CD4-positive, CD25-positive, alpha-beta regulatory T cell (primary cell): ENCODE measurements at regions not wholly inside any gene's neighbourhood (a gene's known extent, or its start where the extent isn't known, plus 50 kb on each side); places are given as distances from the start of the nearest gene placed in this dataset.

Experiments used
- ATAC-seq, 2 donors: fragments of 150-1000 bp; cut with Tn5 transposase; one replicate each; pipeline ENCODE4 v1.10.0; 2021; ENCODE audit warnings: low read depth in 2 of 2, moderate number of reproducible peaks in 2 of 2, moderate library complexity in 1 of 2
- DNase-seq, 3 donors: peaks; one replicate each; pipeline versions ENCODE4 v3.0.0 to v3.0.0-alpha.2; 2012 to 2022; ENCODE audit warnings: mixed read lengths in 1 of 3
- H3K27ac ChIP-seq: one replicate; pipeline ENCODE4 v1.7.0; 2013; ENCODE audit warnings: mild to moderate bottlenecking, low read length; ENCODE audit not compliant: insufficient read depth, poor library complexity, severe bottlenecking
- H3K27me3 ChIP-seq: one replicate; pipeline ENCODE4 v1.7.0; 2013; ENCODE audit warnings: low read length; ENCODE audit not compliant: control insufficient read depth, insufficient read depth
- H3K36me3 ChIP-seq: one replicate; pipeline ENCODE4 v1.7.0; 2013; ENCODE audit warnings: mild to moderate bottlenecking, low read length, moderate library complexity; ENCODE audit not compliant: control insufficient read depth, insufficient read depth
- H3K4me1 ChIP-seq: 2 replicates; pipeline ENCODE4 v1.7.0; 2013; ENCODE audit warnings: mild to moderate bottlenecking, low read length; ENCODE audit not compliant: insufficient read depth, control insufficient read depth, poor library complexity, severe bottlenecking
- H3K4me3 ChIP-seq: one replicate; pipeline ENCODE4 v1.7.0; 2013; ENCODE audit warnings: low read depth, mild to moderate bottlenecking, low read length, moderate library complexity
- H3K9me3 ChIP-seq, 2 experiments: 1 replicate in 1 of 2; 2 replicates in 1 of 2; pipeline ENCODE4 v1.7.0; 2013; ENCODE audit warnings: low read length in 2 of 2, mild to moderate bottlenecking in 1 of 2, moderate library complexity in 1 of 2; ENCODE audit not compliant: control insufficient read depth in 2 of 2
- H3K27ac Mint-ChIP-seq, 3 donors: one replicate each; pipeline ENCODE4 v1.8.0; 2020 to 2022; ENCODE audit warnings: mild to moderate bottlenecking in 3 of 3, mixed read lengths in 3 of 3, moderate library complexity in 2 of 3
- H3K27me3 Mint-ChIP-seq: one replicate; pipeline ENCODE4 v1.8.0; 2022; ENCODE audit warnings: mild to moderate bottlenecking, mixed read lengths
- H3K36me3 Mint-ChIP-seq: one replicate; pipeline ENCODE4 v1.8.0; 2020; ENCODE audit warnings: mixed read lengths
- H3K4me1 Mint-ChIP-seq, 4 donors: one replicate each; pipeline ENCODE4 v1.8.0; 2020 to 2022; ENCODE audit warnings: mixed read lengths in 4 of 4, mild to moderate bottlenecking in 1 of 4
- H3K4me3 Mint-ChIP-seq, 4 donors: one replicate each; pipeline ENCODE4 v1.8.0; 2020 to 2022; ENCODE audit warnings: mild to moderate bottlenecking in 4 of 4, mixed read lengths in 4 of 4, moderate library complexity in 3 of 4
- H3K9me3 Mint-ChIP-seq, 7 donors: one replicate each; pipeline ENCODE4 v1.8.0; 2020 to 2022; ENCODE audit warnings: mixed read lengths in 7 of 7, mild to moderate bottlenecking in 3 of 7, moderate library complexity in 2 of 7

DNA sequence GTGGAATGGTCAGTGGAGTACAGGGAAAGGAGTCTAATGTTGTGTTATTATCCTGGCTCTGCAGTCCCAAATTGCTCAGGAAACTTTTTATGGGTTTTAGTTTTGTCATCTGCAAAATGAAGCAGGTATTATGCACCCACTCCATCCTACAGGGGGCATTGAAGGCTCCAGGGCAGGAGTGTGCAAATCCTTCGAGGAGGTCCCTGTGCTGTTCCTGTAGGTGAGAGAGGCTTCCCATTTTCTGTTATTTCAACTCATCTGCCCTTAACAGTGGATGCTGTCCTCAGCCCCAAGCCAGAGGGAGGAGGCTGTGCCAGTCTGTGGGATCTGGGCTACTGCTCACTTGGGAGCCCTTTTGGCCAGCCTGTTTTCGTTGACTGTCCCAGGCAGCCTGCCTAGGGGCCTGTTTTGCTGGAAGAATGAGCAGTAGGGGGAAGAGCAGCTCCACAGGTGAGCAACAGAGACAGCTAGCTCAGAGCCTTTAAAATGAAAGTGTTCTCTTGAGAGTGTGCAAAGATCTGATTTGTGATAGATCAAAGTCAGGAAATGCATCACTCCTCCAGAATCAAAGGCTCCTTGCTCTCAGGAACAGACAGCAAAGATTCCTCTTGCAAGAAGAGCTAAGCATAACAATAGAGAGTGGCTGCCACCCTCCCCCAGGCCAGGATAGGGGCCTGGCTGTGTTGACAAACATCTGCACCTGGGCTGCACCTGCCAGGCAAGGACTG is 317.6 kb upstream of the PROX1 start:
- H3K9me3 ChIP-seq, result no peaks in the 10 kb centered on the region
- H3K36me3 Mint-ChIP-seq, result no peaks in the 10 kb centered on the region
- H3K27me3 ChIP-seq, result no peaks in the 10 kb centered on the region
- H3K4me3 ChIP-seq, result no peak overlapping the region
- no peak overlapping the region for H3K4me3 Mint-ChIP-seq
- peaks cover 4% of the 10 kb centered on the region for H3K27me3 Mint-ChIP-seq
- peak in 2 of 3 donors; percentile 4 to 36 for DNase-seq
- no peaks in the 10 kb centered on the region for H3K4me1 ChIP-seq
- H3K27ac ChIP-seq, result no peak overlapping the region
- peaks cover 0 to 3% (median 0%) of the 10 kb centered on the region in 7 donors for H3K9me3 Mint-ChIP-seq
- H3K4me1 Mint-ChIP-seq, result peaks cover 0 to 2% (median under 1%) of the 10 kb centered on the region in 4 donors
- peak overlapping the region in 1 of 3 donors; percentile 18 for H3K27ac Mint-ChIP-seq
- no peaks in the 10 kb centered on the region for H3K36me3 ChIP-seq
- peak in 1 of 2 donors; percentile 46 for ATAC-seq

DNA sequence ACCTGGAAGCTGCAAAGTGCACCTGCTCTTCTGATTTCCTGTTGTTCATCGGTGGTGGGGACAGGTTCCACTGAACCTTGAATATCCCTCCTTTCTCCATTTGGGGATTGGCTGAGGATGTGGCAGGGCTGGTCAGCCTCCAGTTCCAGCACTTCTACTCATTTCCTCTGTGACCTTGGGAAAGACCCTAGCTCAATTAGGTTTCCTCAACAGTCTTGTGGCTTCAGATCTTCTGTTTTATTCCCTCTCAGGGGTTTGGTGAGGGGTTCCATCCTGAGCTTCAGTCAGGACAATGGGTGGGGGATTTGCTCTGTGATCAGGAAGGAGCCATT is 317.1 kb upstream of the PROX1 start:
- no peak overlapping the region for H3K4me3 ChIP-seq
- Mint-ChIP-seq H3K27ac (peak overlapping the region in 1 of 3 donors; percentile 18), H3K36me3 (no peaks in the 10 kb centered on the region), H3K4me3 (no peak overlapping the region), H3K4me1 (peaks cover 0 to 2% (median under 1%) of the 10 kb centered on the region in 4 donors), H3K27me3 (peaks cover 4% of the 10 kb centered on the region), H3K9me3 (peaks cover 0 to 3% (median 0%) of the 10 kb centered on the region in 7 donors)
- DNase-seq (no peak), ATAC-seq (no peak)
- H3K27me3 ChIP-seq, result no peaks in the 10 kb centered on the region
- H3K36me3 ChIP-seq, result no peaks in the 10 kb centered on the region
- H3K9me3 ChIP-seq, result no peaks in the 10 kb centered on the region
- no peak overlapping the region for H3K27ac ChIP-seq
- no peaks in the 10 kb centered on the region for H3K4me1 ChIP-seq

DNA sequence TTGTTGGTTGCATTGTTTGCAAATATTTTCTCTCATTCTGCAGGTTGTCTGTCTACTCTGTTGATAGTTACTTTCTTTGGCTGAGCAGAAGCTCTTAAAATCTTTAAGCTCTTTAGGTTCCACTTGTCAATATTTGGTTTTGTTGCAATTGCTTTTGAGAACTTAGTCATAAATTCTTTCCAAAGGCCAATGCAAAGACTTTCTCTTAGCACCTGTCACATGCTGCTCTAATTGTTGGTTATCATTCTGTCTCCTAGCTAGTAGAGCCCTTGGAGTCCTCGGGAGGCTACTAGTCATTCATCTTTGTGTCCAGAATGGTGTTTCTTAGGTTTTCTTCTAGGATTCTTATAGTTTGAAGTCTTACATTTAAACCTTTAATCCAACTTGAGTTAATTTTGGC is 312.7 kb upstream of the PROX1 start:
- H3K4me3 Mint-ChIP-seq, result no peak overlapping the region
- H3K27me3 ChIP-seq, result no peaks in the 10 kb centered on the region
- H3K9me3 ChIP-seq, result no peaks in the 10 kb centered on the region
- no peaks in the 10 kb centered on the region for H3K36me3 Mint-ChIP-seq
- no peak overlapping the region for H3K27ac ChIP-seq
- peaks cover 0 to 5% (median 3%) of the 10 kb centered on the region in 7 donors for H3K9me3 Mint-ChIP-seq
- peaks cover 4% of the 10 kb centered on the region for H3K27me3 Mint-ChIP-seq
- no peaks in the 10 kb centered on the region for H3K4me1 ChIP-seq
- H3K4me1 Mint-ChIP-seq, result peaks cover 0 to 2% (median under 1%) of the 10 kb centered on the region in 4 donors
- no peak for ATAC-seq
- no peaks in the 10 kb centered on the region for H3K36me3 ChIP-seq
- H3K4me3 ChIP-seq, result no peak overlapping the region
- no peak for DNase-seq
- no peak overlapping the region for H3K27ac Mint-ChIP-seq

GRCh38 chr1:213676736-213677135 is 311.0 kb upstream of the PROX1 start:
- Mint-ChIP-seq H3K27ac (no peak overlapping the region), H3K4me1 (no peaks in the 10 kb centered on the region), H3K4me3 (no peak overlapping the region), H3K36me3 (no peaks in the 10 kb centered on the region), H3K9me3 (peaks cover 0 to 7% (median 2%) of the 10 kb centered on the region in 7 donors), H3K27me3 (peaks cover 4% of the 10 kb centered on the region)
- Histone ChIP-seq H3K36me3 (no peaks in the 10 kb centered on the region), H3K4me1 (no peaks in the 10 kb centered on the region), H3K9me3 (no peaks in the 10 kb centered on the region), H3K4me3 (no peak overlapping the region), H3K27me3 (no peaks in the 10 kb centered on the region), H3K27ac (no peak overlapping the region)
- DNase-seq (no peak), ATAC-seq (no peak)

GRCh38 chr1:213678348-213678747 is 309.4 kb upstream of the PROX1 start:
- Mint-ChIP-seq H3K27me3 (no peaks in the 10 kb centered on the region), H3K27ac (no peak overlapping the region), H3K4me1 (no peaks in the 10 kb centered on the region), H3K9me3 (peaks cover 0 to 4% (median 2%) of the 10 kb centered on the region in 7 donors), H3K36me3 (no peaks in the 10 kb centered on the region), H3K4me3 (no peak overlapping the region)
- Histone ChIP-seq H3K27ac (no peak overlapping the region), H3K4me3 (no peak overlapping the region), H3K9me3 (no peaks in the 10 kb centered on the region), H3K27me3 (no peaks in the 10 kb centered on the region), H3K4me1 (no peaks in the 10 kb centered on the region), H3K36me3 (no peaks in the 10 kb centered on the region)
- DNase-seq, result no peak
- no peak for ATAC-seq

DNA sequence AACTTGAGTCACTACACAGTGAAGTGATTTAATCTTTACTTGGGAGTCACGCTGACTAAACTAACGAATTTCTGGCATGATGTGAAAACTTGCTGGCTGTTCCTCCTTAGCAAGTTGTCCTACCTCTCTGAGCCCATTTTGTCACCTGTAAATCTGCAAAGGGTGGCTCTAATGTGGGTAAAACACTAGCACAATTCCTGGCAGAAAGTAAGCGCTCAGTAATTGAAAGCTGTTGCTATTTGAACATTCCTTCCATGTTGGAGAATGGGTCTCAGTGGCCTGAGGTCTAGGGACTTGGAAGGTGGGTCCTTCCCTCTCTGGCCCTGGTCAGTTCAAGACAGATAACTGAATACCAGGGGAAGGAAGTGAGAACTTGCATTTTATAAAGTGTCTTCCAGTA is 309.0 kb upstream of the PROX1 start:
- Histone ChIP-seq H3K27me3 (no peaks in the 10 kb centered on the region), H3K4me3 (no peak overlapping the region), H3K36me3 (no peaks in the 10 kb centered on the region), H3K9me3 (no peaks in the 10 kb centered on the region), H3K4me1 (no peaks in the 10 kb centered on the region), H3K27ac (no peak overlapping the region)
- ATAC-seq, result no peak
- H3K4me1 Mint-ChIP-seq, result no peaks in the 10 kb centered on the region
- DNase-seq, result no peak
- H3K4me3 Mint-ChIP-seq, result no peak overlapping the region
- H3K9me3 Mint-ChIP-seq, result peaks cover 0 to 4% (median 2%) of the 10 kb centered on the region in 7 donors
- no peaks in the 10 kb centered on the region for H3K36me3 Mint-ChIP-seq
- no peaks in the 10 kb centered on the region for H3K27me3 Mint-ChIP-seq
- no peak overlapping the region for H3K27ac Mint-ChIP-seq

DNA sequence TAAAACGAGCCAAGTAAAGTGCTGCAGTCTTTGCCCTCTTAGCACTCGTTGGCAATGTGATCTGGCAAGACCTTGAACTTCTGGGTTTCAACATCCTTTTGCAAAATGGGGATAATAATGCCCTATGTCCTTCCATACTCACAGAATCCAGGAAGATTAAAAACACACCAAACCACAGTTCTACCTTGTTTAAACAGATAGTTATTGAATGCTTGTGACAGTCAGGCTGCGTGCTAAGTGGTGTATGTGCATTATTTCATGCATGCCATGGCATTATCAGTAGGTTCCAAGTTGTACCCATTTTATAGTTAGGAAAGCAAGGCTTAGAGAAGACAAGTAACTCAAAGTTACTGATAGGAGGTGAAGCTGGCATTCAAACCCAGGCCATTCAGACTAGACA is 308.6 kb upstream of the PROX1 start:
- no peak overlapping the region for H3K4me3 ChIP-seq
- DNase-seq (no peak), ATAC-seq (no peak)
- H3K27me3 Mint-ChIP-seq, result no peaks in the 10 kb centered on the region
- H3K4me1 Mint-ChIP-seq, result no peaks in the 10 kb centered on the region
- no peak overlapping the region for H3K4me3 Mint-ChIP-seq
- H3K27ac ChIP-seq, result no peak overlapping the region
- no peaks in the 10 kb centered on the region for H3K4me1 ChIP-seq
- H3K36me3 ChIP-seq, result no peaks in the 10 kb centered on the region
- no peaks in the 10 kb centered on the region for H3K9me3 ChIP-seq
- H3K36me3 Mint-ChIP-seq, result no peaks in the 10 kb centered on the region
- no peaks in the 10 kb centered on the region for H3K27me3 ChIP-seq
- H3K27ac Mint-ChIP-seq, result no peak overlapping the region
- H3K9me3 Mint-ChIP-seq, result peaks cover 0 to 4% (median 2%) of the 10 kb centered on the region in 7 donors

GRCh38 chr1:213680677-213681325 is 307.0 kb upstream of the PROX1 start:
- Mint-ChIP-seq H3K27me3 (no peaks in the 10 kb centered on the region), H3K27ac (no peak overlapping the region), H3K9me3 (peaks cover 0 to 6% (median 1%) of the 10 kb centered on the region in 7 donors), H3K36me3 (no peaks in the 10 kb centered on the region), H3K4me1 (no peaks in the 10 kb centered on the region), H3K4me3 (no peak overlapping the region)
- H3K27me3 ChIP-seq, result no peaks in the 10 kb centered on the region
- ATAC-seq (no peak), DNase-seq (no peak)
- no peaks in the 10 kb centered on the region for H3K4me1 ChIP-seq
- no peaks in the 10 kb centered on the region for H3K9me3 ChIP-seq
- H3K27ac ChIP-seq, result no peak overlapping the region
- no peak overlapping the region for H3K4me3 ChIP-seq
- no peaks in the 10 kb centered on the region for H3K36me3 ChIP-seq
